Coronary artery (tissue), 2 donors: ENCODE measurements at regions not wholly inside any gene's neighbourhood (a gene's known extent, or its start where the extent isn't known, plus 50 kb on each side); places are given as distances from the start of the nearest gene placed in this dataset.

Experiments
- DNase-seq: peaks from one replicate; pipeline ENCODE4 v3.0.0-alpha.2; 2017; ENCODE audit warnings: low spot score
- H3K27ac ChIP-seq, 2 donors: fragments of 200-600 bp; sonication (generic); one replicate each; pipeline ENCODE4 v1.5.1; 2016 to 2019
- H3K4me3 ChIP-seq: fragments of 200-600 bp; sonication (generic); 2 replicates; pipeline ENCODE4 v1.5.1; 2016; ENCODE audit warnings: mild to moderate bottlenecking, moderate library complexity
- CTCF ChIP-seq: fragments of 200-600 bp; sonication (generic); IDR thresholded peaks from one replicate; pipeline ENCODE4 v1.5.1; 2019; ENCODE audit warnings: antibody characterized with exemption

GRCh38 chr13:68199271-68199670 lies 969.1 kb upstream of the PCDH9 start:
- H3K4me3 ChIP-seq = no peak overlapping the region
- DNase-seq = no peak

GRCh38 chr13:68190818-68191217 lies 960.7 kb upstream of the PCDH9 start:
- TF ChIP-seq CTCF = no peak
- no peak overlapping the region for H3K4me3 ChIP-seq
- no peak for DNase-seq

More at GRCh38 chr13:68199271-68199670, 969.1 kb upstream of the PCDH9 start:
- H3K27ac ChIP-seq = no peak overlapping the region
- TF ChIP-seq CTCF = no peak

GRCh38 chr13:68185444-68186141 lies 955.5 kb upstream of the PCDH9 start:
- no peak for TF ChIP-seq CTCF
- Histone ChIP-seq H3K4me3 (no peak overlapping the region), H3K27ac (no peak overlapping the region)
- DNase-seq = no peak

More at GRCh38 chr13:68190818-68191217, 960.7 kb upstream of the PCDH9 start:
- H3K27ac ChIP-seq = no peak overlapping the region

GRCh38 chr13:68176475-68176874 lies 946.3 kb upstream of the PCDH9 start:
- DNase-seq = no peak
- TF ChIP-seq CTCF = no peak
- Histone ChIP-seq H3K4me3 (no peak overlapping the region), H3K27ac (no peak overlapping the region)

GRCh38 chr13:68174893-68175292 lies 944.8 kb upstream of the PCDH9 start:
- Histone ChIP-seq H3K4me3 (no peak overlapping the region), H3K27ac (no peak overlapping the region)
- no peak for DNase-seq
- TF ChIP-seq CTCF = no peak

- H3K27ac ChIP-seq = no peak overlapping the region
- TF ChIP-seq CTCF = no peak
- no peak overlapping the region for H3K4me3 ChIP-seq
- DNase-seq = no peak
These were observed 943.0 kb upstream of the PCDH9 start for GRCh38 chr13:68173111-68173510.

- TF ChIP-seq CTCF = no peak
- no peak overlapping the region for H3K27ac ChIP-seq
- DNase-seq = no peak
- H3K4me3 ChIP-seq = no peak overlapping the region
These were observed 940.8 kb upstream of the PCDH9 start for GRCh38 chr13:68170961-68171360.
